Sigmoid colon (tissue), 4 donors: ENCODE measurements at regions not wholly inside any gene's neighbourhood (a gene's known extent, or its start where the extent isn't known, plus 50 kb on each side); places are given as distances from the start of the nearest gene placed in this dataset.

Experiments used
- CTCF ChIP-seq, 4 experiments: fragments of 450-650 bp in 3 of 4; fragments of 200-600 bp in 1 of 4; IDR thresholded peaks; one replicate each; pipeline ENCODE4 v1.5.1; 2016 to 2019; ENCODE audit warnings: antibody characterized with exemption in 4 of 4, mild to moderate bottlenecking in 3 of 4, moderate library complexity in 2 of 4
- EP300 ChIP-seq, 4 donors: sonication (generic); formaldehyde crosslinking; IDR thresholded peaks; one replicate each; pipeline ENCODE4 v1.6.1; 2017; ENCODE audit warnings: antibody characterized with exemption in 4 of 4
- POLR2AphosphoS5 ChIP-seq, 4 donors: sonication (generic); formaldehyde crosslinking; IDR thresholded peaks; one replicate each; pipeline ENCODE4 v1.6.1; 2017; ENCODE audit warnings: antibody characterized with exemption in 4 of 4

- TF ChIP-seq CTCF (IDR thresholded peaks at IDR 0.05): no peak
- no peak for TF ChIP-seq EP300 (IDR thresholded peaks at IDR 0.05)
- TF ChIP-seq POLR2AphosphoS5 (IDR thresholded peaks at IDR 0.05): no peak
These were observed 160.2 kb downstream of the PMAIP1 start for GRCh38 chr18:60060026-60060425.
